ENCODE measurements at regions not wholly inside any gene's neighbourhood (a gene's known extent, or its start where the extent isn't known, plus 50 kb on each side); places are given as distances from the start of the nearest gene placed in this dataset.

DNA sequence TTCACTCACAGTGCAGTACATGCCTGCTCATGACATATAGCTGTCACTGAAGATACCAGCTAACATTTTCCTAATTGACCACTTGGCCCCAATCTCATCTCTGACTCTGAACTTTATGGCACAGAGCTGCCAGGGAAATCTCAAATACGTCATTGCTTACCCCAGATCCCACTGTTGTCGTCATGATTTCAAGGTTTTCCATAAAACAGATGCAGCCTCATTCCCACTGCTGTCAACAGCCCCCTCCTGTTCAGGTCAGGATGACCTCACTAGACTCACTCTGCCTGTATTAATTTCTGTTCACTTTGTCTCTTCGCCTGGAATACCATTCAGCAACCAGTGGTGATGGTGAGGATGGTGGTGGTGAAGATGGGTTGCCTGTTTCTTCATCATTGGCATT, 262.6 kb upstream of the TPM1 start:
- DNase-seq (ENCODE audit: low read depth): no peak

DNA sequence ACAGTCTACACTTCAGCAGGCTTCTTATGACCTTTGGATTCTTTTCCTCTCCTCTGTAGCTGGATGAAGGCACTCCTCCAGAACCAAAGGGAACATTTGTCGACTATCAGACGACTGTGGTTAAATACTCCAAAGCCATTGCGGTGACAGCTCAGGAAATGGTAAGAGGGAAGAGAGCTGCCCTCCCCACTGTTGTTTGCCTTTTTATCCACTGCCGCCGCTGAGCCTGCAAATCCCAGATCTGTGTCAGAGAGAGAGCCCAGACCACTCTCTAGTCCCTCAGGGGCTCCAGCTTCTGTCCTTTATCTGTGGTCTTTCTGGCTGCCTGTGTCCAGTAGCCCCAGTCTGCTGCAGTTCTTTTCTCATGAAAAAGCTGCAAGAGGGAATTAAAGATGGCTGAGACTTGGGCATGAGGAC, 261.5 kb upstream of the TPM1 start:
- DNase-seq (ENCODE audit: low read depth): no peak

DNA sequence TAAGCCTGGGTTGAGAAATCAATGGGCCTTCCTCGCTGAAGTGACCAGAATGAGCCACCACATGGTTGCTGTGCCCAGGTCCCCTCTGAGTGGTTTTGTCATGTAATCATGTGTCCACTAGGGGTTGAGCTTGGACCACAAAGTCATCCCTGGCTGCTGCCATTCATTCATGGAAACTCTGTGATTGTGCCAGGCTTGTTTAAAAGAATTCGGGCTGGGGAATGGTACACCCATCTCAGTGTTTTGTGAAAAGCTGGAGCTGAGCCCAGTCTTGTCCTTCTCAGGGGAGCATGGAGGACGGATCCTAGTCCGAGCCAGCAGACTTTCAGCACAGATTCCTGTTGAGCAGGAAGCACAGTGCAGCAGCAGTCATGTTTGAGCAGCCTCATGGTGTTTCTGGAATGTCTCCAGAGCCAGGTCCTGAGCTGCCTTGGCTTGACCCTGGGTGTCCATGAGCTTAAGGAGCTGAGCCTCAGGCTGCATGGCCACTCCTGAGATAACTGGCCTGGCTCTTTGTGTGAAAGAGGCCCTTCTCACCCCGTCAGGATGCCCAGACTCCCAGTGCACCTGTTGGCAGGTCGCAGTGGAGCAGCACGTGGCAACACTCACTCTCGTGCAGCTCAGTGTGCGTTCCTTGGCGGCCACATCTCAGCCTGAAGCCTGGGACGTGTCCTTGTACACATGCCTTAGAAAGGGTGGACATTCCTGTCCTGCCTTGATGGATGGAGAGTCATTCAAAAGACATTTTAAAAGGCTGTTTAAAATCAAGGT, 260.3 kb upstream of the TPM1 start:
- DNase-seq (ENCODE audit: low read depth): no peak

- no peak for DNase-seq (ENCODE audit: low read depth)
These were observed 259.7 kb upstream of the TPM1 start for GRCh38 chr15:62782896-62783295.

DNA sequence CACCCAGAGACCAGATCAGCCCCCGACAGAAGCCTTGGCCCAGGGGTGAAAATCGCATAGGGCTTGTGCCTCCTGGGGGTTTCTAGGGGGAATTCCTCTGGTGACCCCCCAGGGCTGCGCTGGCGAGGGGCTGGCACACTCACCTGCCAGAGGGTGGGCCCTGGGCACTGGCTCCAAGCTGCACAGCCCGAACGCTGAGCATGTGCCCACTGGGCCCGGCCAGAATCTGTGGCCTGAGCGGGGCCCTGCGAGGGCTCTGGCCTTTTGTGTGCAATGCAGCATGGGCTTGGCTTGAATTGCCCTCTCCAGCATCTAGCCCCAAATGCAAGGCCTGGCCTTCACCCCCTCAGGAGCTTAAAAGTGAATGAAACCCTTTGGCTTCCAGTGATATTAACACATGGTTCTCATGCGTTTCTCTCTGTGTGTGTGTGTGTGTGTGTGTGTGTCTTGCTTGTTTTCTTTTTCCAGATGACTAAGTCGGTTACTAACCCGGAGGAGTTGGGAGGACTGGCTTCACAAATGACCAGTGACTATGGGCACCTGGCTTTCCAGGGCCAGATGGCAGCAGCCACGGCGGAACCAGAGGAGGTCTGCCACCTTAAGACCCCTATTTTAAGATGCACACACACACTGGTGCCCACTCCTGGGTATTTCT, 259.1 kb upstream of the TPM1 start:
- no peak for DNase-seq (ENCODE audit: low read depth)

- DNase-seq (ENCODE audit: low read depth): no peak
These were observed 256.4 kb upstream of the TPM1 start for GRCh38 chr15:62785881-62786828.

- no peak for DNase-seq (ENCODE audit: low read depth)
These were observed 255.1 kb upstream of the TPM1 start for GRCh38 chr15:62787401-62787800.

DNA sequence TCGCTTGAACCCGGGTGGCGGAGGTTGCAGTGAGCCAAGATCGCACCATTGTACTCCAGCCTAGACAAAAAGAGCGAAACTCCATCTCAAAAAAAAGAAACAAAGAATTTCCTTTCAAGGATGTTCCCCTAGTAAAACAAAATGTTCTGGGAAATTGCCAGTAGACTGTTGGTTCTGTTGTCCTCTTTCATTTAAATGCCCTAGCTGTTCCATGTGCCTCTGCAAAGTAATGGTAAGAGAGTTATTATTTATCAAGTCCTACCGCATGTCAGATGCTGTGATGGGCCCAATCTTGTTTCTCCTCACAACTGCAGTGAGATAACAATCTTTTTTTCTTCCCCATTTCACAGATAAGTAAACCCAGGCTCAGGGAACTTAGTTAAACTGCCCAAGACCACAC, 254.3 kb upstream of the TPM1 start:
- DNase-seq (ENCODE audit: low read depth): no peak

DNA sequence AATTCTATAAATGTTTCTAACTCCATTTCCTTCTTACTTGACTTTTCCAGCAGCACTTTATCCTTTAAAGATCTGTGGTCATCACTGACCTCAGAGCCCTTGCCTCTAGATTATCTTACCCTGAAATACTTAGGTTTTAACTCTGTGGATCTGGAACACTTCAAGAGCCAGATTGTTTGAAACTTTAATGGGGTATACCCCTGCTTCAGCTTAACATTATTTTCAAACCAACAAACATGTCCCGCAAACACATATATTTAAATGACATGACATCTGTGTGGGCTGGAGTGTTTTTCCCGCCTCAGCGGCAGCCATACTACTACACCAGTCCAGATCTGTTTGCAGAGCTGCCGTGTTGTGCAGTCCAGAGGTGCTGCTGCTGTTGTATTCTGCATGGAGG, 252.0 kb upstream of the TPM1 start:
- DNase-seq (ENCODE audit: low read depth): no peak

DNA sequence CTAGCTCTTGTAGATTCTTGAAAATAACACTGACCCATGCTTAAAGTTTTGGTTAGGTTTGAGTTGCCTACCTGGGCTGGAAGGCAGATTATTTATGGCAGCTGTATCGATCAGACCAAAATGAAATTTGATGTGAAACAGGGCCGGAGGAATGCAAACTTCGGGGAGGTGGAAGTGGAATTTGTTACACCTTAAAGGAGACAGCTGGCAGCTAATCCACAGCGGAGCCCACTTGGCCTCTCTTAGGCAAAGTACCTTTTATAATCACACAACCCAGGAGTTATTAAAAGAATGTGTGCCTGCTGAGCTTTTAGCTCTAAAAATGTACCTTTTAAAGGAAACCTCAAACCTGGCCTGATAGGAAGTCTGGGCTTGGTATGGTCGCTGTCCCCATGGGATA, 250.9 kb upstream of the TPM1 start:
- no peak for DNase-seq (ENCODE audit: low read depth)

DNA sequence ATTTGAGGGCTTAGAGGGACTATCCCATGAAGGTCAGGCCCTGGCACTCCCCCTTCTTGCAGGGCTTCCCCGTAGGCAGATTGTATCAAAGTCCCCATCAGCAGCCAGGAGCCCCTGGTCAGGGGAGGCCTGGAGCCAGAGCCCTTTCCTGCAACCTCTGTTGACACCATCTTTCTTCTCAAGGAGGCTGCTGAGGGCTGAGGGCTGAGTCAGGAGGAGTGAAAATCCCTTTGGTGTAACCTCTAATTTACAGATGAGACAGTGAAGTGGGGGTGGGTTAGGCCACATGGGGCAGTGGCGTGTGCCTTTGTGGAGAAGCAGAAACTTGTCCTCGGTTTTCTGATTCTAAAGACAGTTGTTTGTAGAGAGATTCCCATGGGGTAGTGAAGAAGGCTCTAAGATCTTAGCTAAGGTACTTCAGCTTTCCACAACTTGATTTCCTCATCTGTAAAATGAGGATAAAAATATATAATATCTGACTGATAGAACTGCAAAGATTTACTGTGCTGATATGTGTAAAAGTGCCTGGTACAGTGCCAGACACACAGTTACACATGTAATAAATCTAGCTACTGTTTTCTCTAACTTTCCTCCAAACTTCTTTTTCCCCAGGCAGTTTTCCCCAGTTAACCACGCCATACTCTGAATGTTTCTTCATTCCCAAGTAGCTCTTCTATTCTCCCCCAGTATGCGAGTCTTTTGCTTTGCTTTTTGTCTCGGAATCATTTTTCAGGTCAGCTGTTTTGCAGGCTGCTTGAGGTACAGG, 249.4 kb upstream of the TPM1 start:
- no peak for DNase-seq (ENCODE audit: low read depth)

GRCh38 chr15:62793752-62794144, 248.8 kb upstream of the TPM1 start:
- no peak for DNase-seq (ENCODE audit: low read depth)

GRCh38 chr15:62795171-62795570, 247.4 kb upstream of the TPM1 start:
- no peak for DNase-seq (ENCODE audit: low read depth)

DNA sequence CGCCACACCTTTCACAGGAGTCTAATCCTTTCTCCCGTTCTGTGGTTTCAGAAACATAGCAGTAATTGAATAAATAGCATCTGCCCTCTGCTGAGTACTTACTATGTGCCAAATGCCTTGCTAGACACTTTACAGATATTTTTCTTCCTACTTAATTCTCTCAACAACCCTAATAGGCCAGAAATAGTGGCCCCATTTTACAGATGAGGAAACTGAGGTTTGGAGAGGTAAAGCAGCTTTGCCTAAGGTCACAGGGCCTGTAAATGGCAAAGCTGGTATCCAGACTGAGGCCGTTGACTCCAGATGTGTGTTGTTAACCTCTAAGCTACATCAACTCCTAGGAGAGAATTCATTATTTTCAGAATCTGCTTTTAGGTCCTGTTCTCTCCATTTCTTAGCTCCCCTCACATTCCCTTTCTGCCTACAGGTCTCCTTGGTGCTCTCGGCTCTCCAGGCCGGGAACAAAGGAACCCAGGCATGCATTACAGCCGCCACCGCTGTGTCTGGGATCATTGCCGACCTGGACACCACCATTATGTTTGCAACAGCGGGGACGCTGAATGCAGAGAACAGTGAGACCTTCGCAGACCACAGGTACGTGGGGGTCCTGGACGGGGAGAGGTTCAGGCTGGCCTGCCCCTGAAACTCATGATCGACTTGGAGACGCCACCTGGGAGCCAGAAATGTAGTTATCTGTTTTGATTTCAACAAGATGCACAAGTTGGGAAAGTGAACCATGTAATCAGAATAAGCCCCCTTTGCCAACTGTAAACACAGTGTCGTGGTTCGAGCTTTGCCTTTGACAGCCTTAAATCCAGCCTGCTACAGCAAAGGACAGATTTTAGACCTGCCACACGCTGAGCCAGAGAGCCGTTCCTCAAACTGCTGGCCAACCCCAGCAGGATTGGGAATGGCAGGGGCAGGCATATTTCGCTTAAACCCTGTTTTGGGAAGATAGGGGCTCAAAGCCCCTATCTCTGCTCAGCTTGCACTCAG, 246.5 kb upstream of the TPM1 start:
- DNase-seq (ENCODE audit: low read depth): no peak

- DNase-seq (ENCODE audit: low read depth): no peak
These were observed 245.4 kb upstream of the TPM1 start for GRCh38 chr15:62797171-62797570.

DNA sequence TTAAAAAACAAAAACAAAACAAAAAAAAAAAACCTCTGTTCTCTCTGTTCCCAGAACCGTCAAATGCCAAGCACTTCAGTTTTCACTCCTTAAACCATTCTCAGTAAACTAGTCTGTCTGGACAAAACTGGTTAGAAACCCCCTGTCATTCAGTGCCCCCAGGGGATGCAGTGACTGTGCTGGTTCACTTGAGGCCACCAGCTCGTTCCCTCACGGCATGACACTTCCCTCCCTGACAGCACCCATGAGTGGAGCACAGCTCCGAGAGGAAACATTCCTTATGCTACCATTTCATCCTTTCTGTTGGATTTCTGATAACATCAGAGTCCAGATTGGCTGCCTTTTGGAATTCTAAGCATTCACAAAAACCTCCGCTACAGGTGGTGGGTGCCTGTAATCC, 244.0 kb upstream of the TPM1 start:
- no peak for DNase-seq (ENCODE audit: low read depth)

- DNase-seq (ENCODE audit: low read depth): no peak
These were observed 243.5 kb upstream of the TPM1 start for GRCh38 chr15:62799037-62799436.

DNA sequence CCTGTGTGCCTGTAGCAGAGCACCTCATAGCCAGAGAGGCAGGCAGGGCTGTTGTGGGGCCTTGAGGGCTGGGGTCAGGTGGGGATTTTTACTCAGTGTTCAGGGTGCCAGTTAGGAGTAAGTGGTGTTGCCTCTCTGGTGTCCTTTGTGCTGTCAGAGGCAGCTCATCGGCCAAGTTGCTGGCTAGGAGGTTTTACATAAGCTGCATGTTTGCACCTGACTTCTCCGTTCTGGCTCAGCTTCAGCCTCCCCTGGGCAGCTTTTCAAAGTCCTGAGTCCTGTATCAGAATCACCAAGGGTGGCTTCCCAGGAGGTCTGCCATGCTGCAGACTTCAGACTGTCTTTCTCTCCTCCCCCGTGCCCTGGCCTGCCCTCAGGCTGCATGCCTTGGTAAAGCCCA, 242.6 kb upstream of the TPM1 start:
- DNase-seq (ENCODE audit: low read depth): no peak

DNA sequence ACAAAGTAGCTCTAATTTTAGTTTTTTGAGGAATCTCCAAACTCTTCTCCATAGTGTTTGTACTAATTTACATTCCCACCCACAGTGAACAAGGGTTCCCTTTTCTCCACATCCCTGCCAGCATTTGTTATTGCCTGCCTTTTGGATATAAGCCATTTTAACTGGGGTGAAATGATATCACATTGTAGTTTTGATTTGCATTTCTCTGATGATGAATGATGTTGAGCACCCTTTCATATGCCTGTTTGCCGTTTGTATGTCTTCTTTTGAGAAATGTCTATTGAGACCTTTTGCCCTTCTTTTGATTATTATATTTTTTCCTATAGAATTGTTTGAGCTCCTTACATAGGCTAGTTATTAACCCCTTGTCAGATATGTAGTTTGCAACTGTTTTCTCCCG, 239.9 kb upstream of the TPM1 start:
- DNase-seq (ENCODE audit: low read depth): no peak

- no peak for DNase-seq (ENCODE audit: low read depth)
These were observed 238.6 kb upstream of the TPM1 start for GRCh38 chr15:62803856-62804400.
